HepG2 (cell line): ENCODE measurements at regions not wholly inside any gene's neighbourhood (a gene's known extent, or its start where the extent isn't known, plus 50 kb on each side); places are given as distances from the start of the nearest gene placed in this dataset.

Source experiments
- ASH2L ChIP-seq: fragments of 300-600, 200-600 bp; sonication (generic); IDR thresholded peaks from 2 replicates; pipeline ENCODE4 v1.7.0; 2017; ENCODE audit warnings: low read depth, mild to moderate bottlenecking, moderate library complexity, mixed read lengths, low read length; ENCODE audit not compliant: insufficient read length
- BRD4 ChIP-seq: sonication (generic); formaldehyde crosslinking; IDR thresholded peaks from 2 replicates; pipeline ENCODE4 v1.4.0; 2020; ENCODE audit warnings: missing genetic modification reagents
- CBX2 ChIP-seq, 2 experiments: fragments of 200-600 bp in 1 of 2; sonication (generic); formaldehyde crosslinking in 1 of 2; IDR thresholded peaks; 2 replicates each; pipeline versions ENCODE4 v1.7.0 to v1.8.1; 2018 to 2022; ENCODE audit warnings: low read depth in 2 of 2, low read length in 1 of 2, mild to moderate bottlenecking in 1 of 2, missing genetic modification reagents in 1 of 2
- GLI4 ChIP-seq: sonication (generic); formaldehyde crosslinking; IDR thresholded peaks from 2 replicates; pipeline ENCODE4 v1.5.1; 2020; ENCODE audit warnings: missing genetic modification reagents, mild to moderate bottlenecking, moderate library complexity, borderline replicate concordance
- ZNF263 ChIP-seq: sonication (generic); formaldehyde crosslinking; IDR thresholded peaks from 2 replicates; pipeline ENCODE4 v1.4.0; 2020; ENCODE audit warnings: missing genetic modification reagents
- ZNF7 ChIP-seq: IDR thresholded peaks from 2 replicates; pipeline ENCODE4 v1.6.1; 2016; ENCODE audit warnings: missing biosample characterization, missing genetic modification reagents
- TF ChIP-seq, protein P1 (sequence below): sonication (generic); formaldehyde crosslinking; IDR thresholded peaks from 2 replicates; pipeline ENCODE4 v1.8.0; 2022; ENCODE audit warnings: missing genetic modification reagents, low read depth, mild to moderate bottlenecking, borderline replicate concordance

DNA sequence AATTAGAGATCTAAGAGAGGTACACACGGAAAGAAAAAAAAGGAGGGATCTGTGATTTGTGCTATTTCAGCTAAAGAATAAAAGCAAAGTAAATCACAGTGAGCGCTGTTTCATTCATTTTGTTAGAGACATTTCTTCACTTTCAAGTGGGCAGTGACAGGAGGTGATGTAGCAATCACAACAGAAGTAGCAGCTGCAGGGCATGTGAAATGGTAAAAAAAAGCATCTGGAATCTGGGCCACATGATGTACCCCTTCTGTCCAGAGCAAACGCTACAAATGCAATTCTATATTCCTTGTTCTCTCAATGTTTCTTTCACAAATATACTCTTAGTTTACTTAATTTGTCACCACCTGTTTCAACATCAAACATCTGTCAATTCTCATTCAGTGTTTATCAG is 786.5 kb downstream of the LRRIQ3 start:
- TF ChIP-seq GLI4 (CRISPR knock-in tag) (no peak), ZNF263 (CRISPR knock-in tag) (no peak), ASH2L (no peak), CBX2 (IDR thresholded peaks at IDR 0.05; ENCODE audit: low read depth, low read length) (no peak), CBX2 (CRISPR knock-in tag; IDR thresholded peaks at IDR 0.05; ENCODE audit: low read depth) (no peak), ZNF7 (no peak), BRD4 (CRISPR knock-in tag) (no peak)
- TF ChIP-seq, protein P1, sequence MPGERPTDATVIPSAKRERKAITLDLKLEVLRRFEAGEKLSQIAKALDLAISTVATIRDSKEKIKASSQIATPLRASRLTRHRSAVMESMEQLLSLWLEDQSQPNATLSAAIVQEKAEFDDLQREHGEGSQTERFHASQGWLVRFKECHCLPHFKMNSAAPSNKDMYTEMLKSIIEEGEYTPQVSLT (CRISPR knock-in tag) = no peak
